ENCODE measurements at regions not wholly inside any gene's neighbourhood (a gene's known extent, or its start where the extent isn't known, plus 50 kb on each side); places are given as distances from the start of the nearest gene placed in this dataset.
A peak's percentile ranks its signal among the peaks of the same experiment; 100 is the strongest.

DNA sequence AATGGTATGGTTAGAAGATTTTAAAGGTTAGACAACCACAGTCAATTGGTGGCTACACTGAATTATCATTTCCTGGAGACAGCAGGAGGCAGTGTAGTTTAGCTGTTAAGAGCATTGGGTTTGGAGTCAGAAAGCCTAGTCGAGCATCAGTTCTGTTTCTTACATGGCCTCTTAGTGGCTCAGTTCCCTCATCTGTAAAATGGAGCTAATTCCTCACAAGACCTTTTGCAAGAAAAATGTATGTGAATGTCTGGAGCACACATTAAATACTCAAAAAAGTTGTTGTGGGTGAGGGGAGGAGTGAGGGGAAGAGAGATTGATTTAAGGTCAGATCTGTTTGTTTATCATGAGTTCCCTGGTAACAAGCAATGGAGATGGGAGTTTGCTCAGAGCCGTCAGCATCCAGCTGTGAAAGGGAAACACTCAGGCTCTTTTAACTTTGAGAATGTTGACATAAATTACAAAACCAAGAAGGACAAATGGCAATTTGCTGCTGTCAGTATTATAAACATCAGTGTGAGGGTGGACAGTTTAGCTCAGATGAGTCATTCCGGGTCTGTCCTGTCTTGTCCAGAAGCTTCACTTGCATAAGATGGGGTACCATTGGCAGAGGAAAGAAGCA lies 98.2 kb upstream of the PGRMC2 start (continued):
- TF ChIP-seq SMAD4 (CRISPR knock-in tag; conservative IDR thresholded peaks at IDR 0.05) (no peak), CREBBP (IDR thresholded peaks at IDR 0.05; ENCODE audit: low read depth, low read length) (no peak), LEF1 (IDR thresholded peaks at IDR 0.05) (no peak), NCOR1 (IDR thresholded peaks at IDR 0.05) (no peak), HDAC2 (IDR thresholded peaks at IDR 0.05) (peak; percentile 66; the same call in 1 of the 2 replicates), SMARCA4 (IDR thresholded peaks at IDR 0.05) (0 out of 2 replicates have a peak, but pooled peaks have one; percentile 35), SP2 (IDR thresholded peaks at IDR 0.05; ENCODE audit: extremely low read depth, low read depth, low read length, poor library complexity, severe bottlenecking) (no peak), ZKSCAN1 (IDR thresholded peaks at IDR 0.05; ENCODE audit: low read depth, low read length) (no peak), ZBED1 (IDR thresholded peaks at IDR 0.05) (no peak), STAT5A (IDR thresholded peaks at IDR 0.05; ENCODE audit: borderline replicate concordance, low read length) (no peak), ZNF224 (CRISPR knock-in tag; IDR thresholded peaks at IDR 0.05) (no peak), HDAC1 (IDR thresholded peaks at IDR 0.05) (peak in 1 of 2 experiments; percentile 50; a peak in 1 of 4 replicates), ZBTB8A (IDR thresholded peaks at IDR 0.05; ENCODE audit: partially characterized antibody) (no peak), BRD9 (IDR thresholded peaks at IDR 0.05; ENCODE audit: low read depth, partially characterized antibody) (no peak), PTTG1 (tag; IDR thresholded peaks at IDR 0.05; ENCODE audit: low read depth) (0 out of 2 replicates have a peak, but pooled peaks have one; percentile 44), HCFC1 (IDR thresholded peaks at IDR 0.05; ENCODE audit: low read depth, low read length) (no peak), EHMT2 (IDR thresholded peaks at IDR 0.05) (no peak), ZFP36 (IDR thresholded peaks at IDR 0.05; ENCODE audit: low read depth, low read length, partially characterized antibody) (peak; percentile 11), CBX2 (IDR thresholded peaks at IDR 0.05; ENCODE audit: insufficient read depth, low read length, poor library complexity, severe bottlenecking) (no peak), THRAP3 (IDR thresholded peaks at IDR 0.05; ENCODE audit: borderline replicate concordance) (no peak), ETV6 (IDR thresholded peaks at IDR 0.05; ENCODE audit: borderline replicate concordance in 1 of 2, low read depth in 2 of 2, low read length in 1 of 2) (no peak), ETV6 (CRISPR knock-in tag; IDR thresholded peaks at IDR 0.05; ENCODE audit: borderline replicate concordance) (no peak), ZC3H11A (IDR thresholded peaks at IDR 0.05; ENCODE audit: low read depth, low read length) (no peak)
- TF ChIP-seq, protein P1, sequence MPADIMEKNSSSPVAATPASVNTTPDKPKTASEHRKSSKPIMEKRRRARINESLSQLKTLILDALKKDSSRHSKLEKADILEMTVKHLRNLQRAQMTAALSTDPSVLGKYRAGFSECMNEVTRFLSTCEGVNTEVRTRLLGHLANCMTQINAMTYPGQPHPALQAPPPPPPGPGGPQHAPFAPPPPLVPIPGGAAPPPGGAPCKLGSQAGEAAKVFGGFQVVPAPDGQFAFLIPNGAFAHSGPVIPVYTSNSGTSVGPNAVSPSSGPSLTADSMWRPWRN (IDR thresholded peaks at IDR 0.05; ENCODE audit: low read depth), result no peak
- TF ChIP-seq, protein P2, sequence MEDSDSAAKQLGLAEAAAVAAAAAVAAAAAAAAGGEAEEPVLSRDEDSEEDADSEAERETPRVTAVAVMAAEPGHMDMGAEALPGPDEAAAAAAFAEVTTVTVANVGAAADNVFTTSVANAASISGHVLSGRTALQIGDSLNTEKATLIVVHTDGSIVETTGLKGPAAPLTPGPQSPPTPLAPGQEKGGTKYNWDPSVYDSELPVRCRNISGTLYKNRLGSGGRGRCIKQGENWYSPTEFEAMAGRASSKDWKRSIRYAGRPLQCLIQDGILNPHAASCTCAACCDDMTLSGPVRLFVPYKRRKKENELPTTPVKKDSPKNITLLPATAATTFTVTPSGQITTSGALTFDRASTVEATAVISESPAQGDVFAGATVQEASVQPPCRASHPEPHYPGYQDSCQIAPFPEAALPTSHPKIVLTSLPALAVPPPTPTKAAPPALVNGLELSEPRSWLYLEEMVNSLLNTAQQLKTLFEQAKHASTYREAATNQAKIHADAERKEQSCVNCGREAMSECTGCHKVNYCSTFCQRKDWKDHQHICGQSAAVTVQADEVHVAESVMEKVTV (CRISPR knock-in tag; IDR thresholded peaks at IDR 0.05), result 0 out of 2 replicates have a peak, but pooled peaks have one; percentile 39
- TF ChIP-seq, protein P3, sequence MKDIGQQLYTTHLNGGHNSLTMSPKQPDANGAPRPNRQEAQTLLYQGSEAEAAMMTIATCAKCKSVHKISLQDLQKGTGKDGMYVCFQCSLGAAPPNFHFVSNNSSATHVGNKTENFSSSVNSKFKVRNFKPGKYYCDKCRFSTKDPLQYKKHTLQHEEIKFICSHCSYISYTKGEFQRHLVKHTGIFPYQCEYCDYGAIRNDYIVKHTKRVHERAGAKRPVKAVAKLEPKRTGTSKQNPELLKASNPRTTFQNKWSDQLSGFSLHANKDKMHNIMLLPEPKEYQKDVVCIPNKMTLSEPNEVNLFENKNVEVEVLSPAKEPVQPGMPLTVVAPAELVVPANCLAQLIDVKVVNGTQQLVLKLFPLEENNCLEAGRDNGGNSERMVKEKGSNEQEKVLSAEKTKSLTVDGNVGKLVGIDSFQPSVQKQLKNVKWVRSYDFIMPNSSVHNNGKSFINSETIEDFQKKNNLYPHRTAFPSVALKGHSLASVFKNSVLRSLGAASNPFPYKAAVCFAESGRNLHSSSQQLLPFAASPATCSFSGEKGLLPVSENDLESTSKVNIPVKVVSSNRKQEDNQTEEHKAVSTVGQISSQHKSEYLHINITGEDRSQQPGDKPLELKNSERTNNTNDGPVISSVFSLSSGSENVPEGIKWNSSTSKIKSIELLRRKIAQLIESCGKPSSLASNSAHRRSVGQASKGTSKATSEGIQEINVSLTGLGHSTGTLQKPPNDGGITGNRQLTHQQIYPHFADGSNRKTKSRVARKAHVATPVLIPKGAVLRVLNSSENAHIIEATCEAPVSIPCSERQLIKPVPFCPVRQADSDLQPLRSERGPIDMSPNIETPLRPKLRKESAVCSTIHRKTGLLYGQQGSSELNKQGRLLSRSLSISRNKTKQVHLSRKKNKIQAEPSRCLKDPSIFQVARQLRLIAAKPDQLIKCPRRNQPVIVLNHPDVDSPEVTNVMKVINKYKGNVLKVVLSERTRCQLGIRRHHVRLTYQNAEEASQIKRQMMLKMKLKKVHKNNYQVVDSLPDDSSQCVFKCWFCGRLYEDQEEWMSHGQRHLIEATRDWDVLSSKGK (CRISPR knock-in tag; IDR thresholded peaks at IDR 0.05), result no peak
